ENCODE measurements at regions not wholly inside any gene's neighbourhood (a gene's known extent, or its start where the extent isn't known, plus 50 kb on each side); places are given as distances from the start of the nearest gene placed in this dataset.

DNA sequence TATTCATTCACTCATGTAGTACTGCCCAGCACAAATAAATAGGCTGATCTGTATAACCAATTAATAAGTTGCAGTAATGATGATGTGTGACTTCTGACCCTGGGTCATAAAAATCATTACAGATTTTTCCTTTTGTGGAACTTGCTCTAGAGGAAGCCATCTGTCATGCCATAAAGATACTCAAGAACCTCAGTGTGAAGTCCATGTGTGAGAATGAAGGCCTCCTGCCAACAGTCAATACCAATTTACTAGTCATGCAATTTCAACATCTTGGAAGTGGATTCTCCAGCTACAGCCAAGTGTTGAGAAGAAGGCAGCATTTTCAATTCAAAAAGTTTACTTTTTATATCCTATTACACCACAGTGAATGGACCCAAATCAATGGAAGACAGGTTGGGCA is 435.6 kb upstream of the LRRC4C start:
- no peak overlapping the region for H3K27ac ChIP-seq (ENCODE audit: low read depth, low read length)
- no peaks in the 10 kb centered on the region for H3K27me3 ChIP-seq (ENCODE audit: control insufficient read depth, insufficient read depth, low read length)
- no peaks in the 10 kb centered on the region for H3K4me1 ChIP-seq (ENCODE audit: control insufficient read depth, insufficient read depth, low read length)
- no peak overlapping the region for H3K4me3 ChIP-seq (ENCODE audit: low read length)
- H3K36me3 ChIP-seq (ENCODE audit: control insufficient read depth, insufficient read depth, low read length), result no peaks in the 10 kb centered on the region
- H3K9ac ChIP-seq (ENCODE audit: low read length), result no peak overlapping the region

GRCh38 chr11:41897991-41898390 is 438.5 kb upstream of the LRRC4C start:
- H3K4me1 ChIP-seq (ENCODE audit: control insufficient read depth, insufficient read depth, low read length), result no peaks in the 10 kb centered on the region
- H3K27ac ChIP-seq (ENCODE audit: low read depth, low read length), result no peak overlapping the region
- H3K4me3 ChIP-seq (ENCODE audit: low read length), result no peak overlapping the region
- H3K9ac ChIP-seq (ENCODE audit: low read length), result no peak overlapping the region
- no peaks in the 10 kb centered on the region for H3K27me3 ChIP-seq (ENCODE audit: control insufficient read depth, insufficient read depth, low read length)
- no peaks in the 10 kb centered on the region for H3K36me3 ChIP-seq (ENCODE audit: control insufficient read depth, insufficient read depth, low read length)

- Histone ChIP-seq H3K4me3 (ENCODE audit: low read length) (no peak overlapping the region), H3K4me1 (ENCODE audit: control insufficient read depth, insufficient read depth, low read length) (no peaks in the 10 kb centered on the region), H3K27ac (ENCODE audit: low read depth, low read length) (no peak overlapping the region), H3K9ac (ENCODE audit: low read length) (no peak overlapping the region), H3K36me3 (ENCODE audit: control insufficient read depth, insufficient read depth, low read length) (no peaks in the 10 kb centered on the region), H3K27me3 (ENCODE audit: control insufficient read depth, insufficient read depth, low read length) (no peaks in the 10 kb centered on the region)
These were observed 458.4 kb upstream of the LRRC4C start for GRCh38 chr11:41917900-41918299.

- Histone ChIP-seq H3K4me1 (ENCODE audit: control insufficient read depth, insufficient read depth, low read length) (no peaks in the 10 kb centered on the region), H3K27me3 (ENCODE audit: control insufficient read depth, insufficient read depth, low read length) (no peaks in the 10 kb centered on the region), H3K4me3 (ENCODE audit: low read length) (no peak overlapping the region), H3K36me3 (ENCODE audit: control insufficient read depth, insufficient read depth, low read length) (no peaks in the 10 kb centered on the region), H3K27ac (ENCODE audit: low read depth, low read length) (no peak overlapping the region), H3K9ac (ENCODE audit: low read length) (no peak overlapping the region)
These were observed 460.9 kb upstream of the LRRC4C start for GRCh38 chr11:41920374-41920773.

GRCh38 chr11:41921746-41922390 is 462.4 kb upstream of the LRRC4C start:
- Histone ChIP-seq H3K4me3 (ENCODE audit: low read length) (no peak overlapping the region), H3K36me3 (ENCODE audit: control insufficient read depth, insufficient read depth, low read length) (no peaks in the 10 kb centered on the region), H3K27ac (ENCODE audit: low read depth, low read length) (no peak overlapping the region), H3K9ac (ENCODE audit: low read length) (no peak overlapping the region), H3K4me1 (ENCODE audit: control insufficient read depth, insufficient read depth, low read length) (no peaks in the 10 kb centered on the region), H3K27me3 (ENCODE audit: control insufficient read depth, insufficient read depth, low read length) (no peaks in the 10 kb centered on the region)

DNA sequence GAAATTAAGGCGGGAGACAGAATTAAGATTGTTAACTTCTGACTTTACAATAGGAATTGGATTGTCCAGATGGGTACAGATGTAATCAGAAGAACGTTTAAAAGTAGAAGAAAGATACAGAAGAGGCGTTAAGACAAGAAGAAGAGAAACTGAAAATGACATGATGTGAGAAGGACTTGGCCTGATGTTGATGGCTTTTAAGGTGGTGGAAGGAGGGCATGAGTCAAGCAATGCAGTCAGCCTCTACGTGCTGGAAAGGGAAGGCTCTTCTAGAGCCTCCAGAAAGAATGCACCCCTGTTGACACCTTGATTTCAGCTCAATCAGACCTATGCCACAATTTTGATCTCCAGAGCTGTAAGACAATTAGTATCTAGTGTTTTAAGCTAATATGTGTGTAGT is 466.9 kb upstream of the LRRC4C start:
- Histone ChIP-seq H3K4me3 (ENCODE audit: low read length) (no peak overlapping the region), H3K4me1 (ENCODE audit: control insufficient read depth, insufficient read depth, low read length) (no peaks in the 10 kb centered on the region), H3K27me3 (ENCODE audit: control insufficient read depth, insufficient read depth, low read length) (no peaks in the 10 kb centered on the region), H3K36me3 (ENCODE audit: control insufficient read depth, insufficient read depth, low read length) (no peaks in the 10 kb centered on the region), H3K27ac (ENCODE audit: low read depth, low read length) (no peak overlapping the region), H3K9ac (ENCODE audit: low read length) (no peak overlapping the region)

DNA sequence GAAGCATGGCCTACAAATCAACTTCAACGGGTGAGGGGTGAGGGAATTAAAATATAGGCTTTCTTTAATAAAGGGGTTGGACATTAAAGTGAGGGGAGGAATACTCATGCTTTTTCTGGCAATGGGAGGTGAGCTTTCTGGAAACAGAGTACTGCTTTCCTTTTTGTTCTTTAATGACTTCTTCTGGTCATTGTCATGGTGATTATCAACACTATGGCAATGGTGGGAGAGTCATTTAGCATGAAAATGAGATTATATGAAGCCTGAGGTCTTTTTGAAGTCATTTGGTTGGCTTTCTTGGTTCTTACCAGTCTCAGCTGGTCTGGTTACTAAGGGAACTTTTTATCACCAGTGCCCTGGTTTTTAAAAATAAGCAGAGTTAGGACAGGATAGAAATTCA is 475.8 kb upstream of the LRRC4C start:
- H3K4me1 ChIP-seq (ENCODE audit: control insufficient read depth, insufficient read depth, low read length), result no peaks in the 10 kb centered on the region
- no peaks in the 10 kb centered on the region for H3K36me3 ChIP-seq (ENCODE audit: control insufficient read depth, insufficient read depth, low read length)
- H3K4me3 ChIP-seq (ENCODE audit: low read length), result no peak overlapping the region
- H3K9ac ChIP-seq (ENCODE audit: low read length), result no peak overlapping the region
- H3K27ac ChIP-seq (ENCODE audit: low read depth, low read length), result no peak overlapping the region
- H3K27me3 ChIP-seq (ENCODE audit: control insufficient read depth, insufficient read depth, low read length), result no peaks in the 10 kb centered on the region

DNA sequence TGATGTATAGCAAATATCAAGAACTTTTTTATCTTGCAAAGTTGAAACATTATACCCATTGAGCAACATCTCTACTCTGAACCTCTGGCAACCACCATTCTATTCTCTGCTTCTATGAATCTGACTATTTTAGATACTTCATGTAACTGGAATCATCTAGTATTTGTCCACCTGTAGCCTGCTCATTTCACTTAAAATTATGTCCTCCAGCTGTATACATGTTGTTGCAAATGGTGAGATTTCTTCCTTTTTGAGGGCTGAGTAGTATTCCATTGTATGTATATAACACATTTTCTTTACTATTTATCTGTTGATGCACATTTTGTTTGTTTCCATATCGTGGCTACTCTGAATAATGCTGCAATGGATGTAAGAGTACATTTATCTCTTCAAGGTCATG is 476.3 kb upstream of the LRRC4C start:
- H3K27me3 ChIP-seq (ENCODE audit: control insufficient read depth, insufficient read depth, low read length), result no peaks in the 10 kb centered on the region
- H3K36me3 ChIP-seq (ENCODE audit: control insufficient read depth, insufficient read depth, low read length), result no peaks in the 10 kb centered on the region
- H3K27ac ChIP-seq (ENCODE audit: low read depth, low read length), result no peak overlapping the region
- no peaks in the 10 kb centered on the region for H3K4me1 ChIP-seq (ENCODE audit: control insufficient read depth, insufficient read depth, low read length)
- H3K9ac ChIP-seq (ENCODE audit: low read length), result no peak overlapping the region
- no peak overlapping the region for H3K4me3 ChIP-seq (ENCODE audit: low read length)

DNA sequence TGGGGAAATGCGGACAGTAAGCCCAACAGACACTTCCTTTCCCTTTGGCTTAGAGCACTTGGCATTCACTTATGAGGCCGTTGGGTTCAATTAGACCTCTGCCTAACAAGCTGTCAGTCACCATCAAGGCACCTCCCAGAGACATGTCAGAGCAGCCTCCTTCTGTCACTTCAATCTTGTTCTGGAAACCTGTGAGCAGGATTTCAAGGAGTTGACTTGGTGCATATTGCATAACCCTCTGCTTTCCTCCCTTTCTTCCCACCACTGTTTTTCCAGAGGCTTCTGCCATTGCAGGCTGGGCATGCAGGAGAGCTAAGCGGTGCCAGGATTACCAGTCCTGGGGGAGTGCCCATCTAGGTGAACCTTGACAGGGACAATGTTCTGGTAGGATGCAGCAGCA is 484.2 kb upstream of the LRRC4C start:
- no peak overlapping the region for H3K9ac ChIP-seq (ENCODE audit: low read length)
- no peak overlapping the region for H3K4me3 ChIP-seq (ENCODE audit: low read length)

GRCh38 chr11:41947392-41947791 is 487.9 kb upstream of the LRRC4C start:
- Histone ChIP-seq H3K36me3 (ENCODE audit: control insufficient read depth, insufficient read depth, low read length) (no peaks in the 10 kb centered on the region), H3K4me3 (ENCODE audit: low read length) (no peak overlapping the region), H3K27me3 (ENCODE audit: control insufficient read depth, insufficient read depth, low read length) (no peaks in the 10 kb centered on the region), H3K27ac (ENCODE audit: low read depth, low read length) (no peak overlapping the region), H3K4me1 (ENCODE audit: control insufficient read depth, insufficient read depth, low read length) (no peaks in the 10 kb centered on the region), H3K9ac (ENCODE audit: low read length) (no peak overlapping the region)

More for the DNA sequence above, 484.2 kb upstream of the LRRC4C start:
- no peaks in the 10 kb centered on the region for H3K36me3 ChIP-seq (ENCODE audit: control insufficient read depth, insufficient read depth, low read length)
- H3K4me1 ChIP-seq (ENCODE audit: control insufficient read depth, insufficient read depth, low read length), result no peaks in the 10 kb centered on the region
- H3K27me3 ChIP-seq (ENCODE audit: control insufficient read depth, insufficient read depth, low read length), result no peaks in the 10 kb centered on the region
- H3K27ac ChIP-seq (ENCODE audit: low read depth, low read length), result no peak overlapping the region

GRCh38 chr11:41950470-41951143 is 491.2 kb upstream of the LRRC4C start:
- no peak overlapping the region for H3K9ac ChIP-seq (ENCODE audit: low read length)
- H3K27ac ChIP-seq (ENCODE audit: low read depth, low read length), result no peak overlapping the region
- no peak overlapping the region for H3K4me3 ChIP-seq (ENCODE audit: low read length)
- no peaks in the 10 kb centered on the region for H3K4me1 ChIP-seq (ENCODE audit: control insufficient read depth, insufficient read depth, low read length)
- H3K27me3 ChIP-seq (ENCODE audit: control insufficient read depth, insufficient read depth, low read length), result no peaks in the 10 kb centered on the region
- no peaks in the 10 kb centered on the region for H3K36me3 ChIP-seq (ENCODE audit: control insufficient read depth, insufficient read depth, low read length)

GRCh38 chr11:41954034-41954433 is 494.6 kb upstream of the LRRC4C start:
- H3K27me3 ChIP-seq (ENCODE audit: control insufficient read depth, insufficient read depth, low read length), result no peaks in the 10 kb centered on the region

DNA sequence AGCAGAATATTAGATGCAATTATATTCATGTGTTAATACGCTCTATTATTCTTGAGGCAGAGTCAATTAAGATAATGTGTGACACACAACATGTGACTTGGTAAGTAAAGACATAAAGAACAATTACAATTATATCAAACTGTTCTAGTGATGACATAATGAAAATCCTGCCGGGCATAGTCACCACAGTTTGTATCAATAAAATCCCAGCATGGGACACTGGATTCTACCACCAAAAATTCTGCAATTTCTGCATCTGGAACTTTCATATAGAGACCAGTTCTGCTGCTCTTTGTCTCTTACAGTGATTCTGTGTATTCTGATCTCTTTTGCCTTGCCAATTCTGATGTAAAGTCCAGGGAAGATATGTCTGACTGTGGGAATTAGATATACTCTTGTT is 495.6 kb upstream of the LRRC4C start:
- H3K4me3 ChIP-seq (ENCODE audit: low read length), result no peak overlapping the region
- no peaks in the 10 kb centered on the region for H3K36me3 ChIP-seq (ENCODE audit: control insufficient read depth, insufficient read depth, low read length)
- H3K27me3 ChIP-seq (ENCODE audit: control insufficient read depth, insufficient read depth, low read length), result no peaks in the 10 kb centered on the region
- H3K4me1 ChIP-seq (ENCODE audit: control insufficient read depth, insufficient read depth, low read length), result no peaks in the 10 kb centered on the region
- no peak overlapping the region for H3K27ac ChIP-seq (ENCODE audit: low read depth, low read length)
- H3K9ac ChIP-seq (ENCODE audit: low read length), result no peak overlapping the region

More at GRCh38 chr11:41954034-41954433, 494.6 kb upstream of the LRRC4C start:
- H3K27ac ChIP-seq (ENCODE audit: low read depth, low read length), result no peak overlapping the region
- no peak overlapping the region for H3K4me3 ChIP-seq (ENCODE audit: low read length)
- no peaks in the 10 kb centered on the region for H3K4me1 ChIP-seq (ENCODE audit: control insufficient read depth, insufficient read depth, low read length)
- H3K36me3 ChIP-seq (ENCODE audit: control insufficient read depth, insufficient read depth, low read length), result no peaks in the 10 kb centered on the region
- H3K9ac ChIP-seq (ENCODE audit: low read length), result no peak overlapping the region

Data from rectal smooth muscle tissue (tissue), 1 donor.